ENCODE measurements at regions not wholly inside any gene's neighbourhood (a gene's known extent, or its start where the extent isn't known, plus 50 kb on each side); places are given as distances from the start of the nearest gene placed in this dataset.

GRCh38 chr9:135330685-135331590 lies 148.6 kb upstream of the PPP1R26 start:
- DNase-seq (ENCODE audit: low read depth, low spot score): no peak
- no peak overlapping the region for H3K27ac ChIP-seq

DNA sequence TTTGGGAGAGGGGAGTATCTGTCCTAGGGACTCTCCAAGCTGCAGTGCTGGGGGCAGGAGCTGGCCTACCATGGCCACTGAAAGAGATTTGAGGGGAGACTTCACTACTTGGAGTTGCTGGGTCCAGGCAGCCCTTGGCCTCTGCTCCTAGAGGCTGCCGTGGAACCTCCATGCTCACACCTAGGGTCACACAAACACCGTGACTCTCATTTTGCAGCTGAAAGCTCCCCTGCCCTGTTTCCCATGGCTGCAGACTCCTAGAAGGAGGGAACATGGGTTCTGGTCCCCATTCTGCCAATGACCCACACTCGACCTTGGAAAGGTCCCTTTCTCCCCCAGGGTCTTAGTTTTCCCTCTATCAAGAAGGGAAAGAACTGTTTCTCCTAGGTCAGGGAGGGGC lies 147.1 kb upstream of the PPP1R26 start:
- H3K27ac ChIP-seq: no peak overlapping the region
- DNase-seq (ENCODE audit: low read depth, low spot score): no peak

DNA sequence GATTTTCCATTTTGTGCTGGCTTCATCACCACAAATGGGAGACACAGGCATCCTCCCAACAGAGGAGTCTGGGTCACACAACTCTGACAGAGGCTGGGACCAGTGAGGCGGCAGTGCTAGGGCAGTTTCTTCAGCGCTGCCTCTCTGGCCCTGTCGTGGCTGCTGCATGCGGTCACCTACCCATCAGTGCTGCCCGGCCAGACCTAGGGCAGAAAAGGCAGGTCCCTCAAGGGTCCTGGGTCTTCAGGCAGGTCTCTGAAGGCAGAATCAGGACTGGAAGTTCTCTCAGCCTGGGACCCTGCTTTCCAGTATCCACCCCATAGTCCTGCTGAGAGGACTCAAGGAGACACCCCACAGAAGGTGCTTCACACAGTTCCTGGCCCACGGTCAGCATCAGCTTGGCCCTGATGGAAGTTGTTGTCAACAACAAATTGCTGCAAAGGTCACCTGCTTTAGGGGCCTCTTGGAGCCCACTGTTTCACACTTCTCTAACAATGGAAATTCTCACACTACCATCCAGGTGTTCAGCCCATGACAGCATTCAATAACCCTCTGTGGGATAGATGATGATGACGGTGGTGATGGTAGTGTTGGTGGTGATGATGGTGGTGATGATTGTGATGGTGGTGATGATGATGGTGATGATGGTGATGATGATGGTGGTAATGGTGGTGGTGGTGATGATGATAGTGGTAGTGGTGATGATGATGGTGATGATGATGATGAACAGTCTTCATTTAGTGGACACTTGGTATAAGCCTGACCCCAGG lies 146.4 kb upstream of the PPP1R26 start:
- H3K27ac ChIP-seq: no peak overlapping the region
- DNase-seq (ENCODE audit: low read depth, low spot score): no peak

- no peak overlapping the region for H3K27ac ChIP-seq
- DNase-seq (ENCODE audit: low read depth, low spot score): no peak
Observed at GRCh38 chr9:135334953-135335460, 144.6 kb upstream of the PPP1R26 start.

DNA sequence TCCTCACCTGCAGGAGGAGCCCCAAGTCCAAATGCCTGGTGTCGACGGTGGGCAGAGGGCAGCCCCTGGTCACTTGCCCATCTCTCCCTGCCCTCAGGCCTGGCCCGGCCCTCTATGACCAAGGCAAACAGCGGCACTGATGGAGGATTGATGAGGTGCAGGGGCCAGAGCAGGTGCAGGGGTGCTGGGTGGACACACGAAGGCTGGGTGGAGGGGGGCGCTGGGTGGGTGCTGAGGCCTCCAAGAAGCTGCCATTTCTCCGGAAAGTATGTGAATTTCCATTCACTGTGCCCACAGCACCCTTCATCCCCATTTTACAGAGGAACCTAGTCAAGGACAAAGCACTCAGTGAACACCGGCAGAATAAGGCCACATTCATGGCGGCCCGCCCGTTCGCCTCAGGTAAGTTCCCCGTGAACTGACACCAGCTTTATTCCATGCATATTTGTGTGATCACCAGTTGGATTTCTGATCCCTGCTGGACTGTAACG lies 143.8 kb upstream of the PPP1R26 start:
- DNase-seq (ENCODE audit: low read depth, low spot score): no peak

DNA sequence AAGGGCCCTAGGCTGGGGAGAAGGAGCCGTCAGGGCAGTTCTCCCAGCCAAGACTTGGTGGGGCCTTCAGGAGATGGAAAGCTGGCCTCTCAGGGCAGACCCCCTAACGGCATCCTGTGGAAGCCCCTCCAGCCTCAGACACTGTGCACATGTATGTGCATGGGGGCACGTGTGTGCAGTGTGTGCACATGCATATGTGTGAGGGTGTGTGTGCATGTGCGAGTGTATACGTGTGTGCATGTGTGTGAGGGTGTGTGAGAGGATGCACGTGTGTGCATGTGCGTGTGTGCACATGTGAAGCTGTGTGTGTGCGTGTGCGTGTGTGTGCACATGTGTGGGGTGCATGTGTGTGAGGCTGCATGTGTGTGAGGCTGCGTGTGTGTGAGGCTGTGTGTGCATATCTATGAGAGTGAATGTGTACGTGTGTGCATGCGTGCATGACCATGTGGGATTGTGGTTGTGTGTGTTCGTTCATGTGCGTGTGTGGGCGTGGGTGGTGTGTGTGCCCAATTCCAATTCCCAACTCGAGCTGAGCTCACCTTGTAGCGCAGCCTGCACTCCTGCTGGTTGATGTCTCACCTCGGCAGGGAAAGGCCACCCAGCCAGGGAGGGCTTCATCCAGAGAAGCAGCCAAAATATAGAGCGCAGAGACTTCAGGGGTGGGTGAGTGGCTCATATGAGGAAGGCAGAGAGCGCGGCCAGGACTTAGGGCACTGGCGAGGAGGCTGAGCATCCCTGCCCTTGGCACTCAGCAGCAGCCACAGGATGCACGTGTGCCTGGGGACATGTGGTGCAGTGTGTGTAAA lies 142.7 kb upstream of the PPP1R26 start:
- DNase-seq (ENCODE audit: low read depth, low spot score): no peak
- no peak overlapping the region for H3K27ac ChIP-seq

More for the DNA sequence above, 143.8 kb upstream of the PPP1R26 start:
- H3K27ac ChIP-seq: no peak overlapping the region

DNA sequence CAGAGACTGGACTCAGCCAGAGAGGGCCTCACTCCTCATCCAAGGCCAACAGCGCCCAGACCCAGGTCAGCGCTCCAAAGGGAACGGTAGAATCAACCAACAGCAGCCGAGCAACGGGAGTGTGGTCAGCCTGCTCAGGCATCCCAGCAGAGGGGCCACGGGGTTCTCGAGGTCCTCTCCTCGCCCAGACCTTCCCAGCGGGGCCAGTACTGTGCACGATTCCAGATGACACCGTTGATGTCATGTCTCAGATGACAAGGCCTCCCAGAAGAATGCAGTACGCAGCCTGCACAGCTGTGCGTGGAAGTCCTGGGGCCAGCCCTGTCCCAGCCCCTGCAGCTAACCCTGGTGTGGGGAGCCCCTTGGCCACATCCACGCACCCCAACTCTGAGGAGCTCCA lies 141.0 kb upstream of the PPP1R26 start:
- DNase-seq (ENCODE audit: low read depth, low spot score): no peak
- H3K27ac ChIP-seq: no peak overlapping the region

- no peak for DNase-seq (ENCODE audit: low read depth, low spot score)
- no peak overlapping the region for H3K27ac ChIP-seq
Observed at GRCh38 chr9:135339378-135339973, 140.1 kb upstream of the PPP1R26 start.

- no peak for DNase-seq (ENCODE audit: low read depth, low spot score)
- no peak overlapping the region for H3K27ac ChIP-seq
Observed at GRCh38 chr9:135340143-135340655, 139.4 kb upstream of the PPP1R26 start.

GRCh38 chr9:135340726-135341475 lies 138.7 kb upstream of the PPP1R26 start:
- H3K27ac ChIP-seq: no peak overlapping the region
- no peak for DNase-seq (ENCODE audit: low read depth, low spot score)

DNA sequence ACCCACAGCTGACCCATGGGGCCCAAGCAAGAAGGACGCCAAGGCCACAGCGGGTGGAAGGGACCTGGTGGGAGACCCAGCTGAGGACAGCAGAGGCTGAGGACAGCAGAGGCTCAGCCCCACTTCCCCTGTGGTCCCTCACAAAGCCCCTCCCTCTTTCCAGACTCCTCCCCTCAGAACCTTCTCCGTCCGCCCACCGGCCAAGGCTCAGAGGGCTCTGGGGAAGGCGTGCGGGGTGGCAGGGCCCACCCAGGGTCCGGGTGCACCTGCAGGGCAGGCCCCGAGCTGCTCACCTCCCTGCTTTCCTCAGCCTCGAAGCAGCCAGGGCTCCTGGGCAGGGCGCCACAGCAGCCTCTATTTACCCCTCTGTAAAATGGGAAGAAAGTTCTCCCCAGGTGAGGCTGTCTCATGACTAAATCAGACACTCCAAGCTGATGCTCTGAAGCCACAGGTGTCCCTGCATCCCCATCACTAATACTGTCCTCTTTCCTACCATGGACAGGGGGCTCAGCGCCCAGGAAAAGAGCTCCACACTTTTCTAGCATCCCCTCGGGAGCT lies 137.9 kb upstream of the PPP1R26 start:
- no peak for DNase-seq (ENCODE audit: low read depth, low spot score)
- H3K27ac ChIP-seq: no peak overlapping the region

- H3K27ac ChIP-seq: no peak overlapping the region
- no peak for DNase-seq (ENCODE audit: low read depth, low spot score)
Observed at GRCh38 chr9:135342206-135343130, 137.1 kb upstream of the PPP1R26 start.

- DNase-seq (ENCODE audit: low read depth, low spot score): no peak
- no peak overlapping the region for H3K27ac ChIP-seq
Observed at GRCh38 chr9:135343136-135343535, 136.4 kb upstream of the PPP1R26 start.

GRCh38 chr9:135343837-135344522 lies 135.6 kb upstream of the PPP1R26 start:
- H3K27ac ChIP-seq: no peak overlapping the region
- no peak for DNase-seq (ENCODE audit: low read depth, low spot score)

GRCh38 chr9:135344523-135344901 lies 135.1 kb upstream of the PPP1R26 start:
- DNase-seq (ENCODE audit: low read depth, low spot score): no peak
- no peak overlapping the region for H3K27ac ChIP-seq

DNA sequence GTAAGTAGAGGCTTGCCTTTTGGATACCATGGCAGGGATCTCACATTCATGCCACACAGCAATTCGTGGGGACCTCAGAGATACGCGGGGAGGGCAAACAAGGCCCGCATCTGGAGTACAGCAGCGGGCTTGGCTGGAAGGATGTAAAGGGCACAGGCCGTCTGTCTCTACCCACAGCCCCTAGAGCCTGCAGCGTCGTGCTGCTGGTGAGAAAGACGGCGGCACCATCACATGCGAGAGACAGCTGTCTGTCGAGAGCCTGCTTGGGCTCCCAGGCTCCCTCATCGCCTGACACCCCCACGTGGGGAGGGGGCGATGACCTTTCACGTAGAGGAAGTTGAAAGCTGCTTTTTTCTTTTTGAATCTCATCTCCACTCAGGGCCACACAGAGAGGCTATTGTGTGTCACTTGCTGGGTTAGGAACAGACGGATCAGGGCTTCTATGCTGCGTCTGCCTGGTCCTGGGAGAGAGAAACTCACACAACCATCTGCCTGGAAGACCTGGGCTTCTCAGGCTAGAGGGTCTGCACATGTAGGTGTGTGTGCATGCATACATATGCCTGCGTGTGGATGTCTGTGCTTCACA lies 134.6 kb upstream of the PPP1R26 start:
- no peak overlapping the region for H3K27ac ChIP-seq
- no peak for DNase-seq (ENCODE audit: low read depth, low spot score)

All from epithelial cell of prostate (primary cell).